ENCODE measurements at regions not wholly inside any gene's neighbourhood (a gene's known extent, or its start where the extent isn't known, plus 50 kb on each side); places are given as distances from the start of the nearest gene placed in this dataset.

DNA sequence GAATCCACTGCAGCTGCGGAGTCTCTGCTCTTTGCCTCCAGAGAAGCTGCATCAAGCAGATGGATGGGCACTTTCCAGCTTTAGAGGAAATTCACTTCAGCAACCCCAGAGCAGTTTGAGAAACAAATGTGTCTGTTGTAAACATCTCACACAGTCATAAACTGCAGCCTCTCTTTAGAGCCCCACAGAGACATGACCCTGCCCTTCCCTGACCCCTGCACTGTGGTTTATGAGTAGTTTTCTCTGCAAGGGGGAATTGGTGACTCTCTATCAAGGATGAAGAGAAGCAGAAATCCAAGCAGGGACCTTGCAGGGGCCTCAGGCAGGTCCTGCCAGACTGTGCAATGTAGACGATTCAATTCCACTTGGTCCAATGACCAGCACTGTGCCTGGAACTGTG is 160.2 kb downstream of the SH2D4B start:
- TF ChIP-seq, protein P1, sequence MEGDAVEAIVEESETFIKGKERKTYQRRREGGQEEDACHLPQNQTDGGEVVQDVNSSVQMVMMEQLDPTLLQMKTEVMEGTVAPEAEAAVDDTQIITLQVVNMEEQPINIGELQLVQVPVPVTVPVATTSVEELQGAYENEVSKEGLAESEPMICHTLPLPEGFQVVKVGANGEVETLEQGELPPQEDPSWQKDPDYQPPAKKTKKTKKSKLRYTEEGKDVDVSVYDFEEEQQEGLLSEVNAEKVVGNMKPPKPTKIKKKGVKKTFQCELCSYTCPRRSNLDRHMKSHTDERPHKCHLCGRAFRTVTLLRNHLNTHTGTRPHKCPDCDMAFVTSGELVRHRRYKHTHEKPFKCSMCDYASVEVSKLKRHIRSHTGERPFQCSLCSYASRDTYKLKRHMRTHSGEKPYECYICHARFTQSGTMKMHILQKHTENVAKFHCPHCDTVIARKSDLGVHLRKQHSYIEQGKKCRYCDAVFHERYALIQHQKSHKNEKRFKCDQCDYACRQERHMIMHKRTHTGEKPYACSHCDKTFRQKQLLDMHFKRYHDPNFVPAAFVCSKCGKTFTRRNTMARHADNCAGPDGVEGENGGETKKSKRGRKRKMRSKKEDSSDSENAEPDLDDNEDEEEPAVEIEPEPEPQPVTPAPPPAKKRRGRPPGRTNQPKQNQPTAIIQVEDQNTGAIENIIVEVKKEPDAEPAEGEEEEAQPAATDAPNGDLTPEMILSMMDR (IDR thresholded peaks at IDR 0.05; ENCODE audit: low read depth, low read length): no peak

DNA sequence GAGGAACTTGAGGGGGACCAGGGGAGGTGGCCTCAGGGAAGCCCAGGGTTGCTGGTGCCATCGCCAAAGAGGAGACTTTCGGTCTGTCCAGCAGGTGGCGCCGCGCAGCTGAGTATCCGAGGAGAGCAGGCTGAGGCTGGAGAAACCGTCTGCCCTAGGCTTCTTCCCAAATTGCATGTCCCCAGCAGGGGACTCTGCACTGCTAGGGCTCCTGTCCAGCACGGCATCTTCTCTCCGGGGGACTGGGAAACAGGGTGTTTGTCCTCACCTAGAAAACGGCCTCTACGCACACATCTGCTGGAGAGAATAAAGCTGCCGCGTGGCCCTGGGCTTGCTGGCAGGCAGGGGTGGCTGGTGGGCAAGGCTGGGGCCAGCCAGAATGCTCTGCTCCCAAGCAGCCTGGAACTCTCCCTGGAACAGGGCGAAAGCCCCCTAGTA is 161.9 kb downstream of the SH2D4B start:
- TF ChIP-seq, protein P1 (IDR thresholded peaks at IDR 0.05; ENCODE audit: low read depth, low read length): peak; percentile 81

More for the DNA sequence above, 160.2 kb downstream of the SH2D4B start:
- H3K4me3 ChIP-seq (ENCODE audit: low read depth, low read length): no peak overlapping the region

DNA sequence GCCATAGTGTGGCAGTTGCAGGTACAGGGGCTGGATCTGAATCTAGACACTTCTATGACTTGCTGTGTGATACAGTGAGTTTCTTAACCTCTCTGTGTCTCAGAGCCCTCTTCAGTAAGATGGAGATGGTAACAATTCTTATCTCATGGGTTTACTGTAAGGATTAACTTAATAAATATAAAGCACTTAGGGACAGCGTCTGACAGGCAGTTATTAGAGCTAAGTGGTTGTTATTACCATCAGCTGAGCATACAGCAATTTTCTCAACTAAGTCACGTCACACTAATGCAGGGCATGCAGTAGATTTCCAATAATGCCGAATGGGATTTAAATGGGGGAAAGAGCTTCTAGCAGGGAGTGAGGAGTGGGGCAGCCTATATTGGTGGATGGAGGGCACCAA is 162.6 kb downstream of the SH2D4B start:
- no peak overlapping the region for H3K4me3 ChIP-seq (ENCODE audit: low read depth, low read length)
- TF ChIP-seq, protein P1 (IDR thresholded peaks at IDR 0.05; ENCODE audit: low read depth, low read length): no peak

More for the DNA sequence above, 161.9 kb downstream of the SH2D4B start:
- H3K4me3 ChIP-seq (ENCODE audit: low read depth, low read length): no peak overlapping the region

DNA sequence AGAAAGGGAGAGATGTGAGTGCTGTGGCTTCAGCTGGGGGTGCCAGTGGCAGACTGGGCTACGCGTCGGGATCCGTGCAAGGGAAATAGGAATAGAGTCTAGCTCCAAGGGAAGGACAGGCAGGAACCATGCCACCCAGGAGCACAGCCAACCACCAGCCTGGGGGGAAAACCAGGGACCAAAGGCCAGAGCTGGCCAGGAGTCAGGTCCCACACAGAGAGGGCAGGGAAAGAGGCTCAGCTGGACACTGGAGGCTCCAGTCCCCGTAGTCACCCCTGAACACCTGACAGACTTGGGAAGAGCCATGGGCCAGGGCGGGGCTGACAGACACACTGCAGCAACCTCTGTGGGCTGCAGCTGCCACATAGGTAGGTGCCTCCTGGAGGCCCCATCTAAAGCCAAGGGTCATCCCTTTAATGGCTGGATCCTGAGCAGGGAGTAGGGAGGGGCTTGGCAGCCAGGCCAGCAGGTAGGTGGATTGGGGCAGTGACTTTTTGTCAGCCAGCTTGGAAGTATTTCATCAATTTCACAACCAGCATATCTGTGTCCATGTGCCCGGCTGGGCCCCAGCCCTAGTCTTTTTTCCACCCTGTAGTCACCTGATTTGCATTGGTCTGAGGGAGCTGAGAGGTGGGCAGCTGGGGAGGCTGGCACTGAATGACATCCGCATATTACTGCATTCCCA is 163.2 kb downstream of the SH2D4B start:
- H3K4me3 ChIP-seq (ENCODE audit: low read depth, low read length): no peak overlapping the region
- TF ChIP-seq, protein P1 (IDR thresholded peaks at IDR 0.05; ENCODE audit: low read depth, low read length): no peak

DNA sequence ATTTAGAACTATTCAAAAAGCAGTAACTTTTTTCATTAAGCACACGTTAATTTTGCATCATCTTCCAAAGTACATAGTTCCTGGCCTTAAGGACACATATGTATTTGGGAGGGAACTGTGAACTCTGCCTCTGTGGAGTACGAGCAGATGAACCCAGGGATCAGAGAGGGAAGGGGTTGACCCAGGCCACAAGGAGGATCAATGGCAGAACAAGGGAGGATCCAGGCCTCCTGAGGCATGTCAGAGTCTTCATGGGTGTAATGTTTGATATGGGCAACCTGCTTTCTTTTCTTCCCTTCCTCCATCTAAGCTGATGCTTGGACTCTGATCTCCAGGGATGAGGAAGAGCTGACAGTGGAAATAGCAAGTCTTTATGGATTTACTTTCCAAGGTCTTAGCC is 164.0 kb downstream of the SH2D4B start:
- no peak overlapping the region for H3K4me3 ChIP-seq (ENCODE audit: low read depth, low read length)
- TF ChIP-seq, protein P1 (IDR thresholded peaks at IDR 0.05; ENCODE audit: low read depth, low read length): no peak

DNA sequence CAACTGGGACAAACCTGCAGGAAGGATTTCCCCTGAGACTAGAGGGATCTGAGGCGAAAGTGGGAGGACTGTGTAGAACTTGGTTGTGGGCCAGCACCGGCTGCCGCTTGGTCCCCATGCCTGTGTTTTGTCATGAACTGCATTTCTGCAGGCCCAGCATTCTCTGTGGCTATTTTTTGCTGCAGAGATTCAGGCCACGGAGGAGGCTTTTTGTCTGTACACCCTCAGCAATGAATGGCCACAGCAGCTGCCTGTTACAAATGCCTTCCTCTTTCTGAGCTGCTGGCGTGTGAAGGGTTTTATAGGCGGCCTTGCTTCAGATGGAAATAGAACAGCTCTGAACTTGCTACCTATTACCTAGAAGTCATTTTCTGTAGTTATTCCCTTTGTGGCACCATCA is 164.4 kb downstream of the SH2D4B start:
- TF ChIP-seq, protein P1 (IDR thresholded peaks at IDR 0.05; ENCODE audit: low read depth, low read length): no peak
- H3K4me3 ChIP-seq (ENCODE audit: low read depth, low read length): no peak overlapping the region

DNA sequence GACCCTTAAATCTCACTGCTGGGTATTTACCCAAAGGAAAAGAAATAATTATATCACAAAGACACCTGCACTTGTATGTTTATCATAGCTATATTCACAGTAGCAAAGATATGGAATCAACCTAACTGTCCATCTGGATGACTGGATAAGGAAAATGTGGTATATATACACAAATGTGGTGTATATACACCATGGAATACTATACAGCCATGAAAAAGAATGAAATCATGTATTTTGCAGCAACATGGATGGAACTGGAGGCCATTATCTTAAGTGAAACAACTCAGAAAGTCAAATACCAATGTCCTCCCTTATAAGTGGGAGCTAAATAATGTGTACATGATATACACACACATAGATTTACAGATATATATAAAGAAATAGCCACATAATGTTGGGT is 168.2 kb downstream of the SH2D4B start:
- TF ChIP-seq, protein P1 (IDR thresholded peaks at IDR 0.05; ENCODE audit: low read depth, low read length): no peak
- H3K4me3 ChIP-seq (ENCODE audit: low read depth, low read length): no peak overlapping the region

All from WI38 (cell line).